Fibroblast of lung (primary cell): ENCODE measurements at regions not wholly inside any gene's neighbourhood (a gene's known extent, or its start where the extent isn't known, plus 50 kb on each side); places are given as distances from the start of the nearest gene placed in this dataset.

Experiments used
- DNase-seq, 2 donors: peaks; one replicate each; pipeline versions ENCODE4 v3.0.0 to v3.0.0-alpha.2; 2010; ENCODE audit warnings: low read depth in 2 of 2
- H2AFZ ChIP-seq: 2 replicates; pipeline ENCODE4 v1.5.1; 2012; ENCODE audit warnings: low read length, control low read depth, inconsistent platforms
- H3K27ac ChIP-seq: 2 replicates; pipeline ENCODE4 v1.5.1; 2011; ENCODE audit warnings: low read length, control low read depth; ENCODE audit not compliant: insufficient read depth
- H3K27me3 ChIP-seq: 2 replicates; pipeline ENCODE4 v1.5.1; 2011; ENCODE audit warnings: mild to moderate bottlenecking, low read length; ENCODE audit not compliant: control insufficient read depth, insufficient read depth
- H3K36me3 ChIP-seq: 2 replicates; pipeline ENCODE4 v1.5.1; 2011; ENCODE audit warnings: low read length; ENCODE audit not compliant: control insufficient read depth, insufficient read depth
- H3K4me1 ChIP-seq: 2 replicates; pipeline ENCODE4 v1.5.1; 2011; ENCODE audit warnings: low read length; ENCODE audit not compliant: control insufficient read depth, insufficient read depth; ENCODE audit errors: extremely low read depth
- H3K4me2 ChIP-seq: 2 replicates; pipeline ENCODE4 v1.5.1; 2011; ENCODE audit warnings: low read length, control low read depth; ENCODE audit not compliant: insufficient read depth; ENCODE audit errors: extremely low read depth
- H3K4me3 ChIP-seq, 4 experiments: fragments of 200-600 bp in 1 of 4; sonication (generic) in 1 of 4; replicated peaks in 1 of 4; 2 replicates each; pipeline ENCODE4 v1.5.1; 2011 to 2016; ENCODE audit warnings: low read length in 4 of 4, low read depth in 3 of 4, mild to moderate bottlenecking in 3 of 4, control low read depth in 2 of 4, inconsistent platforms in 1 of 4, mixed read lengths in 1 of 4; ENCODE audit not compliant: insufficient read depth in 1 of 4; ENCODE audit errors: control extremely low read depth in 1 of 4
- H3K79me2 ChIP-seq: 2 replicates; pipeline ENCODE4 v1.5.1; 2012; ENCODE audit warnings: mild to moderate bottlenecking, low read length, inconsistent platforms; ENCODE audit not compliant: control insufficient read depth, insufficient read depth
- H3K9ac ChIP-seq: 2 replicates; pipeline ENCODE4 v1.5.1; 2011; ENCODE audit warnings: mild to moderate bottlenecking, low read length, control low read depth; ENCODE audit not compliant: insufficient read depth
- H3K9me3 ChIP-seq: 2 replicates; pipeline ENCODE4 v1.5.1; 2012; ENCODE audit warnings: low read depth, low read length; ENCODE audit not compliant: control insufficient read depth, insufficient read depth
- H4K20me1 ChIP-seq: 2 replicates; pipeline ENCODE4 v1.5.1; 2011; ENCODE audit warnings: low read length; ENCODE audit not compliant: control insufficient read depth, insufficient read depth; ENCODE audit errors: extremely low read depth
- EZH2 ChIP-seq: IDR thresholded peaks from 2 replicates; pipeline ENCODE4 v1.5.1; 2012; ENCODE audit warnings: low read length, control low read depth, mild to moderate bottlenecking; ENCODE audit errors: missing control alignments
- TF ChIP-seq, protein P1 (sequence below), 2 donors: IDR thresholded peaks in 1 of 2; conservative IDR thresholded peaks in 1 of 2; 1 replicate in 1 of 2; 2 replicates in 1 of 2; pipeline ENCODE4 v1.5.1; 2011 to 2012; ENCODE audit warnings: low read length in 2 of 2, control low read depth in 1 of 2, inconsistent platforms in 1 of 2, low read depth in 1 of 2, mild to moderate bottlenecking in 1 of 2

DNA sequence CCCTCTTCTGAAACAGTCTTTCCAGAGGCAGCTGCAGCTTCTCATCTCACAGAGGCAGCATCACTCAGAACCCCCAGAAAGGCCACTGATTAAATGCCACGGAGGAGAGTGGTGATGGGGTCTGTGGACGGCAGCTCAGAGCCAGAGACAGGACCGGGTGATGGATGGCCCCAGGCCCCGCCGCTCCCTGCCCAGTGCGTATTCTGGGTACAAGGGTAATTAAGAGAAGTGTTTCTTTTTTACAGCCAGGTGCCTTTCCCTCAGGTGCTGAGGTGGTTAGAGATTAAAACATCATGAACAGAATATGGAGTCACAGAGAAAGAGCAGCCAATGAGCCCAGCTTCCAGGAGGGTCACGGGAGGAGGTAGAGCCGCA is 434.5 kb downstream of the PREX1 start:
- no peak for TF ChIP-seq EZH2
- TF ChIP-seq, protein P1, sequence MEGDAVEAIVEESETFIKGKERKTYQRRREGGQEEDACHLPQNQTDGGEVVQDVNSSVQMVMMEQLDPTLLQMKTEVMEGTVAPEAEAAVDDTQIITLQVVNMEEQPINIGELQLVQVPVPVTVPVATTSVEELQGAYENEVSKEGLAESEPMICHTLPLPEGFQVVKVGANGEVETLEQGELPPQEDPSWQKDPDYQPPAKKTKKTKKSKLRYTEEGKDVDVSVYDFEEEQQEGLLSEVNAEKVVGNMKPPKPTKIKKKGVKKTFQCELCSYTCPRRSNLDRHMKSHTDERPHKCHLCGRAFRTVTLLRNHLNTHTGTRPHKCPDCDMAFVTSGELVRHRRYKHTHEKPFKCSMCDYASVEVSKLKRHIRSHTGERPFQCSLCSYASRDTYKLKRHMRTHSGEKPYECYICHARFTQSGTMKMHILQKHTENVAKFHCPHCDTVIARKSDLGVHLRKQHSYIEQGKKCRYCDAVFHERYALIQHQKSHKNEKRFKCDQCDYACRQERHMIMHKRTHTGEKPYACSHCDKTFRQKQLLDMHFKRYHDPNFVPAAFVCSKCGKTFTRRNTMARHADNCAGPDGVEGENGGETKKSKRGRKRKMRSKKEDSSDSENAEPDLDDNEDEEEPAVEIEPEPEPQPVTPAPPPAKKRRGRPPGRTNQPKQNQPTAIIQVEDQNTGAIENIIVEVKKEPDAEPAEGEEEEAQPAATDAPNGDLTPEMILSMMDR (conservative IDR thresholded peaks at IDR 0.05 in 1 of 2, IDR thresholded peaks at IDR 0.05 in 1 of 2; ENCODE audit: low read depth in 1 of 2, low read length in 2 of 2), result no peak
- H4K20me1 ChIP-seq, result no peaks in the 10 kb centered on the region
- H3K27ac ChIP-seq, result no peak overlapping the region
- no peaks in the 10 kb centered on the region for H3K4me1 ChIP-seq
- no peaks in the 10 kb centered on the region for H3K27me3 ChIP-seq
- H3K4me3 ChIP-seq, result no peak overlapping the region
- H3K4me2 ChIP-seq, result no peak overlapping the region
- H2AFZ ChIP-seq, result no peak overlapping the region
- no peak for DNase-seq
- no peak overlapping the region for H3K9ac ChIP-seq
- H3K9me3 ChIP-seq, result no peaks in the 10 kb centered on the region
- H3K79me2 ChIP-seq, result no peaks in the 10 kb centered on the region
- no peaks in the 10 kb centered on the region for H3K36me3 ChIP-seq

DNA sequence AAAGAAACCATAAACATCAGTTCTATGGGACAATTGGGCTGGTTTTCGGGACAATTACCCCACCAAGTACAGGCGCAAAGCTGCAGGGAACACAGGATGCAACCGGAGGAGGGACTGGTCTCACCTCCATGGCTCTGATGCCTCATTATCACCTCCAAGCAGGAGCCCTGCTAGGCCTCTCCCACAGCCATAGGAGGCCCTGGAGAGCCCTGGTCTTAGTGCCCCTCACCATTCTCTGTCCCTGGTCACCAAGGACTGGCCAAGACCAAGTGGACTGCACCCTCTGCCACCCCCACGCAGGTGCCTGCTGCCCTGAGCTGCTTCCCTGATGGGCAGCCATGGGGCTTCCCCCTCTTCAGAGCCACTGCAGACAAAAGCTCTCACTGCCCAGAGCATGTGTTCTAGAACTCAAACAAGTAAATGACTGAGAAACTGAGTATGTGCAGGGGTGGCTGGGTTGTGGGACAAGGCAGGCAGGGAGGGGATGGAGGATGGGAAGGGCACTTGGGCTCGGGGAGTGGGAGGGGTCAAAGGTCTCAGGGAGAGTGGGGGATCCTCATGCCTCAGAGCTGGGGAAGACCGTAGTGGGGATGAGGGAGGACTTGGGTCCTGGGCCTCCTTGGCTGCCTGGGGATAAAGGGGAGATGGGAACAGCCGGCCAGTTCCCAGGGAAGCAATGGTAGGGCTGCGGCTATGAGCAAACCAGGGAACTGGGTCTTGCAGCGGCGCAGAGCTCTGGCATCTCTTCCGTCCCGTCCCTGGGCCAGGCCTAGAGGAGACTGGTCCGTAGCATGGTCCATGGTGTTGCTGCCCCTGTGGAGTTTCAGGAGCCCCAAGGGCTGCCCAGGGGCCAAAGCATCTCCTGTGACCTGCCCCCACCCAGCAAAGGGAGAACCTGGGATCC is 435.1 kb downstream of the PREX1 start:
- no peak overlapping the region for H3K27ac ChIP-seq
- no peaks in the 10 kb centered on the region for H3K9me3 ChIP-seq
- no peaks in the 10 kb centered on the region for H3K4me1 ChIP-seq
- no peak for TF ChIP-seq EZH2
- TF ChIP-seq, protein P1 (conservative IDR thresholded peaks at IDR 0.05 in 1 of 2, IDR thresholded peaks at IDR 0.05 in 1 of 2; ENCODE audit: low read depth in 1 of 2, low read length in 2 of 2), result no peak
- no peak overlapping the region for H3K9ac ChIP-seq
- H3K4me2 ChIP-seq, result no peak overlapping the region
- H4K20me1 ChIP-seq, result no peaks in the 10 kb centered on the region
- H3K4me3 ChIP-seq, result no peak overlapping the region
- H3K27me3 ChIP-seq, result no peaks in the 10 kb centered on the region
- H2AFZ ChIP-seq, result no peak overlapping the region
- no peaks in the 10 kb centered on the region for H3K79me2 ChIP-seq
- DNase-seq, result no peak
- no peaks in the 10 kb centered on the region for H3K36me3 ChIP-seq

DNA sequence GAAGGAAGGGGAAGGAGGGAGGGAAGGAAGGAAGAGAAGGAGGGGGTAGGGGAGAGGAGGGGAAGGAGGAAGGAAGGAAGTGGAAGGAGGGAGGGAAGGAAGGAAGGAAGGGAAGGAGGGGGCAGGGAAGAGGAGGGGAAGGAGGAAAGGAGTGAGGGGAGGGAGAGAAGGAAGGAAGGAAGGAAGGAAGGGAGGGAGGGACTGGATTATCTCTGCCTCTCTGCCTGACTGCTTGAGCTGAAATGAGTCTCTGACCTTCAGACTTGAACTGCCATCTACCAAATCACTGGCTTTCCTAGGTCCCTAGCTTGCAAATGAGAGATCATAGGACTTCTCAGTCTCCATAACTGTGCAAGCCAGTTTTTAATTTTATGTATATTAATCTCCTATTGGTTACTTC is 436.8 kb downstream of the PREX1 start:
- Histone ChIP-seq H3K79me2 (no peaks in the 10 kb centered on the region), H2AFZ (no peak overlapping the region), H3K9ac (no peak overlapping the region), H3K9me3 (no peaks in the 10 kb centered on the region), H3K4me3 (no peak overlapping the region), H3K36me3 (no peaks in the 10 kb centered on the region), H4K20me1 (no peaks in the 10 kb centered on the region), H3K27ac (no peak overlapping the region), H3K4me1 (no peaks in the 10 kb centered on the region), H3K4me2 (no peak overlapping the region), H3K27me3 (no peaks in the 10 kb centered on the region)
- TF ChIP-seq, protein P1 (conservative IDR thresholded peaks at IDR 0.05 in 1 of 2, IDR thresholded peaks at IDR 0.05 in 1 of 2; ENCODE audit: low read depth in 1 of 2, low read length in 2 of 2), result no peak
- TF ChIP-seq EZH2, result no peak
- DNase-seq, result no peak
